Fibroblast of lung (primary cell): ENCODE measurements at regions not wholly inside any gene's neighbourhood (a gene's known extent, or its start where the extent isn't known, plus 50 kb on each side); places are given as distances from the start of the nearest gene placed in this dataset.

Source experiments
- DNase-seq, 2 donors: peaks; one replicate each; pipeline versions ENCODE4 v3.0.0 to v3.0.0-alpha.2; 2010; ENCODE audit warnings: low read depth in 2 of 2
- H2AFZ ChIP-seq: 2 replicates; pipeline ENCODE4 v1.5.1; 2012; ENCODE audit warnings: low read length, control low read depth, inconsistent platforms
- H3K27ac ChIP-seq: 2 replicates; pipeline ENCODE4 v1.5.1; 2011; ENCODE audit warnings: low read length, control low read depth; ENCODE audit not compliant: insufficient read depth
- H3K27me3 ChIP-seq: 2 replicates; pipeline ENCODE4 v1.5.1; 2011; ENCODE audit warnings: mild to moderate bottlenecking, low read length; ENCODE audit not compliant: control insufficient read depth, insufficient read depth
- H3K36me3 ChIP-seq: 2 replicates; pipeline ENCODE4 v1.5.1; 2011; ENCODE audit warnings: low read length; ENCODE audit not compliant: control insufficient read depth, insufficient read depth
- H3K4me1 ChIP-seq: 2 replicates; pipeline ENCODE4 v1.5.1; 2011; ENCODE audit warnings: low read length; ENCODE audit not compliant: control insufficient read depth, insufficient read depth; ENCODE audit errors: extremely low read depth
- H3K4me2 ChIP-seq: 2 replicates; pipeline ENCODE4 v1.5.1; 2011; ENCODE audit warnings: low read length, control low read depth; ENCODE audit not compliant: insufficient read depth; ENCODE audit errors: extremely low read depth
- H3K4me3 ChIP-seq, 4 experiments: fragments of 200-600 bp in 1 of 4; sonication (generic) in 1 of 4; replicated peaks in 1 of 4; 2 replicates each; pipeline ENCODE4 v1.5.1; 2011 to 2016; ENCODE audit warnings: low read length in 4 of 4, low read depth in 3 of 4, mild to moderate bottlenecking in 3 of 4, control low read depth in 2 of 4, inconsistent platforms in 1 of 4, mixed read lengths in 1 of 4; ENCODE audit not compliant: insufficient read depth in 1 of 4; ENCODE audit errors: control extremely low read depth in 1 of 4
- H3K79me2 ChIP-seq: 2 replicates; pipeline ENCODE4 v1.5.1; 2012; ENCODE audit warnings: mild to moderate bottlenecking, low read length, inconsistent platforms; ENCODE audit not compliant: control insufficient read depth, insufficient read depth
- H3K9ac ChIP-seq: 2 replicates; pipeline ENCODE4 v1.5.1; 2011; ENCODE audit warnings: mild to moderate bottlenecking, low read length, control low read depth; ENCODE audit not compliant: insufficient read depth
- H3K9me3 ChIP-seq: 2 replicates; pipeline ENCODE4 v1.5.1; 2012; ENCODE audit warnings: low read depth, low read length; ENCODE audit not compliant: control insufficient read depth, insufficient read depth
- H4K20me1 ChIP-seq: 2 replicates; pipeline ENCODE4 v1.5.1; 2011; ENCODE audit warnings: low read length; ENCODE audit not compliant: control insufficient read depth, insufficient read depth; ENCODE audit errors: extremely low read depth
- CTCF ChIP-seq, 2 donors: IDR thresholded peaks in 1 of 2; conservative IDR thresholded peaks in 1 of 2; 1 replicate in 1 of 2; 2 replicates in 1 of 2; pipeline ENCODE4 v1.5.1; 2011 to 2012; ENCODE audit warnings: low read length in 2 of 2, control low read depth in 1 of 2, inconsistent platforms in 1 of 2, low read depth in 1 of 2, mild to moderate bottlenecking in 1 of 2
- EZH2 ChIP-seq: IDR thresholded peaks from 2 replicates; pipeline ENCODE4 v1.5.1; 2012; ENCODE audit warnings: low read length, control low read depth, mild to moderate bottlenecking; ENCODE audit errors: missing control alignments

GRCh38 chr14:97387252-97387874, 590.2 kb downstream of the VRK1 start:
- Histone ChIP-seq H3K27me3 (no peaks in the 10 kb centered on the region), H3K4me1 (no peaks in the 10 kb centered on the region), H3K4me3 (no peak overlapping the region), H3K79me2 (no peaks in the 10 kb centered on the region), H3K9ac (no peak overlapping the region), H3K36me3 (no peaks in the 10 kb centered on the region), H3K27ac (no peak overlapping the region), H3K9me3 (no peaks in the 10 kb centered on the region), H3K4me2 (no peak overlapping the region), H4K20me1 (no peaks in the 10 kb centered on the region), H2AFZ (no peak overlapping the region)
- no peak for DNase-seq
- no peak for TF ChIP-seq CTCF (conservative IDR thresholded peaks at IDR 0.05 in 1 of 2, IDR thresholded peaks at IDR 0.05 in 1 of 2; ENCODE audit: low read depth in 1 of 2, low read length in 2 of 2)
- TF ChIP-seq EZH2: no peak

GRCh38 chr14:97388408-97388807, 591.2 kb downstream of the VRK1 start:
- Histone ChIP-seq H3K79me2 (no peaks in the 10 kb centered on the region), H4K20me1 (no peaks in the 10 kb centered on the region), H3K27ac (no peak overlapping the region), H3K4me3 (no peak overlapping the region), H3K9ac (no peak overlapping the region), H3K4me1 (no peaks in the 10 kb centered on the region), H3K36me3 (no peaks in the 10 kb centered on the region), H2AFZ (no peak overlapping the region), H3K4me2 (no peak overlapping the region), H3K9me3 (no peaks in the 10 kb centered on the region), H3K27me3 (no peaks in the 10 kb centered on the region)
- no peak for DNase-seq
- no peak for TF ChIP-seq CTCF (conservative IDR thresholded peaks at IDR 0.05 in 1 of 2, IDR thresholded peaks at IDR 0.05 in 1 of 2; ENCODE audit: low read depth in 1 of 2, low read length in 2 of 2)
- no peak for TF ChIP-seq EZH2

GRCh38 chr14:97390096-97390724, 593.0 kb downstream of the VRK1 start:
- no peak overlapping the region for H3K27ac ChIP-seq
- no peak for DNase-seq
- no peak overlapping the region for H3K4me2 ChIP-seq
- TF ChIP-seq CTCF (conservative IDR thresholded peaks at IDR 0.05 in 1 of 2, IDR thresholded peaks at IDR 0.05 in 1 of 2; ENCODE audit: low read depth in 1 of 2, low read length in 2 of 2) (no peak), EZH2 (no peak)
- H3K9ac ChIP-seq: no peak overlapping the region
- H3K4me1 ChIP-seq: no peaks in the 10 kb centered on the region
- no peaks in the 10 kb centered on the region for H3K9me3 ChIP-seq
- H4K20me1 ChIP-seq: no peaks in the 10 kb centered on the region
- no peaks in the 10 kb centered on the region for H3K79me2 ChIP-seq
- H3K4me3 ChIP-seq: no peak overlapping the region
- no peaks in the 10 kb centered on the region for H3K36me3 ChIP-seq
- H2AFZ ChIP-seq: no peak overlapping the region
- no peaks in the 10 kb centered on the region for H3K27me3 ChIP-seq
